RWPE2 (cell line): ENCODE measurements at regions not wholly inside any gene's neighbourhood (a gene's known extent, or its start where the extent isn't known, plus 50 kb on each side); places are given as distances from the start of the nearest gene placed in this dataset.
"Not testable (repeated sequence)": the region's sequence is repeated elsewhere in the genome, so short reads cannot be mapped to it uniquely, and the experiment has no call there.

Source experiments
- ATAC-seq: fragments of 200-7000 bp; cut with Tn5 transposase; 3 replicates; pipeline ENCODE4 v1.9.1; 2021; ENCODE audit warnings: low read depth
- DNase-seq: peaks from one replicate; pipeline ENCODE4 v3.0.0-alpha.2; 2020; ENCODE audit warnings: low spot score
- H3K27ac ChIP-seq: fragments of 450-650 bp; 2 replicates; pipeline ENCODE4 v1.5.1; 2017; ENCODE audit warnings: mild to moderate bottlenecking; ENCODE audit not compliant: poor library complexity, severe bottlenecking
- H3K27me3 ChIP-seq: fragments of 250-450 bp; sonication (Bioruptor Pico); 2 replicates; pipeline ENCODE4 v1.5.1; 2021; ENCODE audit warnings: mild to moderate bottlenecking, moderate library complexity; ENCODE audit not compliant: insufficient read depth, poor library complexity, severe bottlenecking
- H3K36me3 ChIP-seq: fragments of 250-450 bp; sonication (Bioruptor Pico); 2 replicates; pipeline ENCODE4 v1.5.1; 2020; ENCODE audit warnings: low read depth, mild to moderate bottlenecking, moderate library complexity
- H3K4me1 ChIP-seq: fragments of 250-450 bp; sonication (Bioruptor Pico); 2 replicates; pipeline ENCODE4 v1.5.1; 2021; ENCODE audit warnings: mild to moderate bottlenecking, moderate library complexity; ENCODE audit not compliant: insufficient read depth, poor library complexity, severe bottlenecking
- H3K4me3 ChIP-seq: fragments of 250-450 bp; sonication (Bioruptor Pico); 2 replicates; pipeline ENCODE4 v1.5.1; 2021; ENCODE audit warnings: mild to moderate bottlenecking, moderate library complexity; ENCODE audit not compliant: severe bottlenecking
- H3K9me3 ChIP-seq: fragments of 250-450 bp; sonication (Bioruptor Pico); 2 replicates; pipeline ENCODE4 v1.5.1; 2021; ENCODE audit warnings: mild to moderate bottlenecking, moderate library complexity; ENCODE audit not compliant: severe bottlenecking
- CTCF ChIP-seq: fragments of 450-650 bp; IDR thresholded peaks from one replicate; pipeline ENCODE4 v1.5.1; 2017; ENCODE audit warnings: mild to moderate bottlenecking, moderate library complexity; ENCODE audit not compliant: poor library complexity, severe bottlenecking

GRCh38 chr2:186381573-186381972, 104.5 kb upstream of the ZC3H15 start:
- DNase-seq, result no peak
- Histone ChIP-seq H3K27me3 (no peaks in the 10 kb centered on the region), H3K27ac (no peak overlapping the region), H3K4me1 (peaks cover 5% of the 10 kb centered on the region), H3K4me3 (no peak overlapping the region), H3K9me3 (peaks cover 2% of the 10 kb centered on the region), H3K36me3 (no peaks in the 10 kb centered on the region)
- ATAC-seq, result no peak
- TF ChIP-seq CTCF, result no peak

- Histone ChIP-seq H3K36me3 (no peaks in the 10 kb centered on the region), H3K27ac (no peak overlapping the region), H3K4me3 (no peak overlapping the region), H3K27me3 (no peaks in the 10 kb centered on the region), H3K4me1 (peaks cover 5% of the 10 kb centered on the region), H3K9me3 (peaks cover 2% of the 10 kb centered on the region)
- DNase-seq, result no peak
- no peak for ATAC-seq
- no peak for TF ChIP-seq CTCF
Observed at GRCh38 chr2:186382932-186383331, 103.1 kb upstream of the ZC3H15 start.

- H3K4me1 ChIP-seq, result no peaks in the 10 kb centered on the region
- peaks cover 2% of the 10 kb centered on the region for H3K9me3 ChIP-seq
- ATAC-seq (no peak), DNase-seq (no peak)
- H3K27ac ChIP-seq, result no peak overlapping the region
- no peak overlapping the region for H3K4me3 ChIP-seq
- H3K27me3 ChIP-seq, result no peaks in the 10 kb centered on the region
- TF ChIP-seq CTCF, result no peak
- no peaks in the 10 kb centered on the region for H3K36me3 ChIP-seq
Observed at GRCh38 chr2:186384226-186384625, 101.8 kb upstream of the ZC3H15 start.

- ATAC-seq, H3K4me3 ChIP-seq, DNase-seq, H3K27ac ChIP-seq, H3K36me3 ChIP-seq, H3K9me3 ChIP-seq, H3K4me1 ChIP-seq, H3K27me3 ChIP-seq: not testable (repeated sequence)
Observed at GRCh38 chr2:186385638-186386201, 100.3 kb upstream of the ZC3H15 start.

- no peaks in the 10 kb centered on the region for H3K36me3 ChIP-seq
- no peak overlapping the region for H3K4me3 ChIP-seq
- no peaks in the 10 kb centered on the region for H3K9me3 ChIP-seq
- H3K27ac ChIP-seq, result no peak overlapping the region
- no peak for DNase-seq
- H3K27me3 ChIP-seq, result no peaks in the 10 kb centered on the region
- ATAC-seq, result no peak
- TF ChIP-seq CTCF, result no peak
- H3K4me1 ChIP-seq, result no peaks in the 10 kb centered on the region
Observed at GRCh38 chr2:186399082-186399644, 86.9 kb upstream of the ZC3H15 start.
